ENCODE measurements at regions not wholly inside any gene's neighbourhood (a gene's known extent, or its start where the extent isn't known, plus 50 kb on each side); places are given as distances from the start of the nearest gene placed in this dataset.

DNA sequence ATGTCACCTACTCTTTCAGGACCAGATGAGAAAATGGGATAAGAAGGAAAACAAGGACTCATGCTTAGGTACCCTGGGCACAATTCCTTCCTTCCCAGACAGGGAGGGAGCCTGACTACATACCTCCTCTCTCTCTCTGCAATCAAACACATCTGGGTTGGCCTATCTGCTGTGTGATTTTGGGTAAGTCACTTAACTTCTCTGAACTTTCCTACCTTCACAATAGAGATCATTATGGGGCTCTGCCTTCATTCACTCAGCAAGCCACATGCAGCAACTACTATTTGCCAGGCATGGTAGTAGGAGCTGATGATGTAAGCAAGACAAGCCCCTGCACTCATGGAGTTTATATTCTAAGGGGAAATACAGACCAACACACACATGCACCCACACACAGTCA is 251.2 kb downstream of the SHQ1 start:
- DNase-seq (ENCODE audit: extremely low spot score, insufficient read length, low read depth) = no peak
- no peak for FAIRE-seq

DNA sequence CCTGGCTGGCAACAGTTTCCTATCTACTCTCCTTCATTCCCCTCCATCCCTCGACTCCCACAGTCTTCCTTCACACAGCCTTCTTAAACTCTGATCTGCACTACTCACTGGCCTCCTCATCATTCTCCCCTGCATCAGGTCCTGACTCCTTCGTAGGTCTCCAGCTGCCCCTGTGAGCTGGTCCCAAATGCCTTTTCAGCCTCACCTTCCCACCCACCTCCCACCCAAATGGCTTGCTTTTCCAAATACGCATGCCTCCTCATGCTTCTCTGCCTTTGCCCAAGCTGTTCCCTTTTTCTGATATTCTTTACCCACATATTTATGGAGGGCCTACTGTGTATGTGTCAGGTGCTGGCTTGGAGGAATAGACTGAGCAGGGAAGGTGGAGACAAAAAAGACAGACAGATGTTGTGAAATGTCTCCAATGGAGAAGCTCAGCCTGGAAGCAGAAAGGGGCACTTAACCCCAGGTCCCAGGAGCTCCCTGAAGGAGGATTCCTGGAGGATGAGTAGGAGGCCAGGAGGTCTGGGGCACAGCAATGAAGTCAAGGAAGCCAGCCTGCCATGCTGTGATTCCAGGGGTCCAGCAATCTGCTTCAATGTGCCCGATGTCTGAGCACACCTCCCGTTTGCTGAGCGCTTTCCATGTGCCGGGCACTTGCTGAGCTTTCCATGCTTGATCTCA is 252.2 kb downstream of the SHQ1 start:
- no peak for FAIRE-seq
- DNase-seq (ENCODE audit: extremely low spot score, insufficient read length, low read depth) = no peak

DNA sequence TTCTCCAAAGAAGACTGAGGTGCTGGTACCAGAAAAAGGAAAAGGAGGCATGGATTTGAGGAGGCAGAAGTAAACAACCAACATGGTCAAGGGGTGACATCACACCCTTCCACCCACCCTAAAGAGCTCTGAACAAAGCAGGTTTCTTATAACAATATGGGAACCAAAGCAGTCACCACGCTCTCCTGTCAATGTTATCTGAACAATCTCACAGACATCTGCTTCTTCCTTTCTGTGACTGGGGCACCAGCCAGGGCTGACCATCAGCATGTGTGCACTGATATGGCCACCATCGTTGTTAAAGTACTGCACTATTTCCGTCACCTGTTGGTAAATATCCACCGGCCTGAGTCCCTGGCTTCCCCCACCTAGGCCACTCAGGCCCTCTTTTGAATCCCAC is 252.9 kb downstream of the SHQ1 start:
- FAIRE-seq (no peak), DNase-seq (ENCODE audit: extremely low spot score, insufficient read length, low read depth) (no peak)

DNA sequence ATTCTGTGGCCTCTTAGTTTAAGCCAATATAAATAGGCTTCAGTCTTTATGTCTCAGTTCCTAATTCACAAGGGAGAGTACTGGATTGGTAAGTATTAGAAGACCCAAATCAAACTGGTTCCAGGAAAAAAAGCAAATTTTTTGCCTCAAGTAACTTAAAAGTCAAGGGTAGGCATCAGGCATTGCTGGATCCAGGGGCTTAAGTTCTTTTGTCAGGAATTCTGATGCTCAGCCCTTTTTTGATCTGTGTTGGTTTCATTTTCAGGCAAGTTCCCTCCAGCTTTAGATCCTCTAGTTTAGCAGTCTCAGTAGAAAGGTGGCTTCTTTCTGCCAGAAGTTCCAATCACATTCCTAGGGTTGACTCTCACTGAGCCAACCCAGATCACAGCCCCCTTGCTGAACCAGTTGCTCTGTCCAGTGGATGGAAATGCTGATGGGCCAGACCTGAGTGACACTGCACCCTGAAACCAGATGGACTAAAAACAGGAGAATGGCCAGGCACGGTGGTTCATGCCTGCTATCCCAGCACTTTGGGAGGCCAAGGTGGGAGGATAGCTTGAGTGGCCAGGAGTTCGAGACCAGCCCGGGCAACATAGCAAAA is 253.5 kb downstream of the SHQ1 start:
- no peak for FAIRE-seq

DNA sequence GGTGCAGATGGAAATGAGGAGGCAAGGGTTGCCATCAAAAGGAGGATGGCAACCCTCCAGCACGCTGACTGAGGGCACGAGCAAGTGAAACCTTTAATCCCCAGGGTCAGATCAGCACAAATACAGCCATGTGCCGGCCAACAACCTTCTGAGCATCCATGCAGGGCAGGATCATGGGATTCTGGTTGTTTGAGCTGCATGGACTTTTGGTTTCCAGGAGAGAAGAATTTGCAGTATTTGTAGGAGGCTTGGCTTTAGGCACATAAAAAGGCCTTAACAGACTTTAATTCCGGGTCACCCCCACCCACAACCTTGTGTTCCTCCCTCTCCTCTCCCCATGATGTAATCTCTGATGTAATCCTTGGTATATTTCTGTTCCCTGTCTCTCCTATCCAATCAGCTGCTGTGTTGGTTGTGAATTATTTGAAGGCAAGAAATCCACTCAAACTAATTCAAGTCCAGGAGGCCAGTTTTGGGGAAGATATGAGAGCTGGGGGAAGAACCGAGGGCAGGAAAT is 254.3 kb downstream of the SHQ1 start:
- DNase-seq (ENCODE audit: extremely low spot score, insufficient read length, low read depth) (no peak), FAIRE-seq (no peak)

More for the DNA sequence above, 253.5 kb downstream of the SHQ1 start:
- no peak for DNase-seq (ENCODE audit: extremely low spot score, insufficient read length, low read depth)

DNA sequence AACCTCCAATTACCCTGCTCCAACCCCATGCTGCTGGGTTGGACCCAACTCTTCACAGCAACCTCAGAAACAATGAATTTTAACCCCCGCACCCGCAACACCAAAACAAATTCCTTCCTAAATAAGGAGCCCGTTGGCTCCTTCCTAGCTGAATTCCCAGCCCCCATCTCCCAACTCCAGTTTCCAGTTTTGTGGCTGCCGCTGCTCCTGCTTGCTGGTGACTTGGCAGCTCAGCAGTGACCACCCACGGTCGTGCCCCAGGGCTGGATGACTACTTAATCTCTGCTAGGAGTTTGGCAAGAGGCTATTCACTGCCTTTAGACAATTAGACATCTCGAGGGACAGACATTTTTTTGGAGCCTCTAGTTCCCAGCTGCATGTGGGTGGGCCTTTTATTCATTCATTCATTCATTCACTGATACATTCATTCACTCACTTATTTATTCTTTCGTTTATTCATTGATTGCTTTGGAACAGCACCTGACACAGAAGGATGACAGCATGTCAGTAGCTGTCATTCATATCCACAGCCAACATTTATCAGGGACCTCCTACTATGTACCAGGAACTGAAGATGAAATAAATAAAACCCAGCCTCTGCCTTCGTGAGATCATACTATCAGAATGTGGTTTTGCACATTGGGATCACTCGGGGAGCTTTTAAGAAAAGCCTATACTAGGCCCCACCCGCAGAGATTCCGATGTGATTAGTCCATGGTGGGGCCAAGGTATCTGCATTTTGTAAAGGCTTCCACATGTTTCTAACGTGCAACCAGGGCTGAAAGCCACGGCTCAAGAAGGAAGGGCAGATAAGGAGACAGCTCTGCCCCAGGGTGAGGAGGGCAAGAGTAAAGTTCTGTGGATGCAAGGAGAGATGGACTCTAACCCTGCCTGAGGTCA is 256.5 kb downstream of the SHQ1 start:
- FAIRE-seq (no peak), DNase-seq (ENCODE audit: extremely low spot score, insufficient read length, low read depth) (no peak)

DNA sequence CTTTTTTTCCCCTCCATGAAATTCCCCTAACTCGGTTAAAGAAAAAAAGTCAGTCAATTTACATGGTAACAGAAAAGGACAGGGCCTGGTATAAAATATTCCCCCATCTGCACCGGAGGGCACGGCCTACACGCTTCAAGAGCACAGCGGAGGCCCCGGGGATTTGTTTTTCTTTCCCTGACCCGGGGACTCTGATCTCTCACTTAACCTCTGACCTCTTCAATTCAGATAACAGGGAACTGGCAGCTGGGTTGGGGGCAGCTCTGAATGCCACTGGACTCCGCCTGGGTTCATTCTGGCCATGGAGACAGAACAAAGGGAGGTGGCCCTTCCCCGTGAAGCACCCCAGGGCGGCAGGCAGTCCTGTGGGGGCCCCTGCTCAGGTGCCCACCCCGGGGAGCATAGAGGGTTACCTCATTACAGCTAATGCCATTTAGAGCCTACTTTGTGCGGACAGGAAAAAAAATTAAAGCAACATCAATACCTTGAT is 257.5 kb downstream of the SHQ1 start:
- DNase-seq (ENCODE audit: extremely low spot score, insufficient read length, low read depth) = no peak
- FAIRE-seq = no peak

DNA sequence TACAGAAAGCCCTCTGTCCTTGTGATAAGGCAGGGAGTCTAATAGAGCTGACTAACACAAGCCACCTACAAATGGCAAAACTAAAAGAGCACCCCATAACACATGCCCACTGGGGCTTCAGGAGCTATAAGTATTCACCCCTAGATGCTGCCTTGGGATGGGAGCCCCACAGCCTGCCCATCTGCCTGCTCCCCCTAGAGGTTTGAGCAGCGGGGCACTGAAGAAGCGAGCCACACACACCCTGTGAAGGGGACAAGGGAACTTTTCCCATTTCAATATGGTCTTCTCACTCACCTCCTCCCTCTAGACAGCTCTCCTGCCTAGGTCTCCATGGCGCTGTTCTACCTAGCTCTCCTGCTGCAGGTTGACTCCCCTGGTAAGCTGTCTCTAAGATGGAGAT is 261.0 kb downstream of the SHQ1 start:
- FAIRE-seq (no peak), DNase-seq (ENCODE audit: extremely low spot score, insufficient read length, low read depth) (no peak)

DNA sequence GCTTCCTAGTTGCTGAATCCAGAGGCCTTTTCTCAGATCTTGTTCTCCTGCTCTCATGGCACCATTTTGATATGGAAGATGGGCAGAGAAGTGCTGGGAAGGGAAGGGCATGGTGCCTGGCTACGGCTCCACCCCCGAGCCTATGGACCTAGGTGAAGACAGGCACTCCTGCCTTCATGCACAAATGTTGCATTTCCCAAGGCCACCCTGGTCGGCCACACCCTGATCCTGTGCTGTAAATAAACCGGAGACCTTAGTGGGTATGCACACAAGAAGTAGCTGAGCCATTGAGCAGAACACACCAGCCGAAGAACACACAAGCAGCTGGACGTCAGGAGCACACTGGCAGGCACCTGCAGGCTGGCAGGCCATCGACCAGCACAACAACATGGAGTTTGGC is 261.6 kb downstream of the SHQ1 start:
- DNase-seq (ENCODE audit: extremely low spot score, insufficient read length, low read depth) (no peak), FAIRE-seq (no peak)

DNA sequence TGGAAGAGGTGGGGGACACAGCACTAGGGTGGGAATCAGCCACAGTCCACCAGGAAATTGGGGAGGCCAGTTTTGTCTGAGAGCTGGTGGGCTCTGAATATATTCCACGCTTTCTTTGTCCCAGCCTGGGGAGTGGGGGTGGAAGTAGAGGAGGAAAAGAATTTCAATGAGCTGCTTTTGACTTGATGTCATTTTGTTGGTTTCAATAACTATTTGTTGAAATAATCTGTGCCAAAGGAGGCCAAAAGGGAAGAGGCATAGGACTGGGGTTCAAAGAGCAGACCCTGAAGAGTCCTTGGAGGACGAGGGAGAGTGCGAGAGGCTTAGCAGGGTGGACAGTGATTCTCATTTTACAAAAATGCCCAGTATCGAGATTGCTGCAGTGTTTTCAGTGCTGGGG is 262.3 kb downstream of the SHQ1 start:
- no peak for FAIRE-seq
- no peak for DNase-seq (ENCODE audit: extremely low spot score, insufficient read length, low read depth)

DNA sequence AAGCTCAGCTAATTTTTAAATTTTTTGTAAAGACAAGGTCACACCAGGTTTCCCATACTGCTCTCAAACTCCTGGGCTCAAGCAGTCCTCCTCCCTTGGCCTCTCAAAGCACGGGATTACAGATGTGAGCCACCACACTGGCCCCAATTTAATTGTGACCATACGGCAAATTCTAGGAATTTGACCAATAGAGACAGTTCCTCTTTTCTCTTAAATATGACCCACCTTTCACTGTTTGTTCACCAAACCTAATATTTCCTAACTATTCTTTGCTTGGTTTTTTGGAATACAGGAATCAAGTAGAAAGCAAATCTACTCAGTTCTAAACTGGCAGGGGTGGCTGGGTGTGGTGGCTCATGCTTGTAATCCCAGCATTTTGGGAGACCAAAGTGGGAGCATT is 264.0 kb downstream of the SHQ1 start:
- no peak for DNase-seq (ENCODE audit: extremely low spot score, insufficient read length, low read depth)
- no peak for FAIRE-seq

DNA sequence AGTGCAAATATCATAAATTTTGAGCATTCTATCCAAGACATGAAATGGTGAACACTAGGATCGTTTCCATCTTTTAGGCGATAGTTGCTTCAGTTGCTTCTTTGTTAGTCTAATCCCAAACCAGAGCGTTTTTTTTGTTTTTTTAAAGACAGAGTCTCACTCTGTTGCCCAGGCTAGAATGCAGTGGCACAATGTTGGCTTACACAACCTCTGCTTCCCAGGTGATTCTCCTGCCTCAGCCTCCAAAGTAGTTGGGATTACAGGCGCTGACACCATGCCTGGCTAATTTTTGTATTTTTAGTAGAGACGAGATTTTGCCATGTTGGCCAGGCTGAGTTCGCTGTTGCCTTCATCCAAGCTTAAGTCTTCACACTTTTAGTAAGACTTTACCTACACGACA is 265.3 kb downstream of the SHQ1 start:
- FAIRE-seq (no peak), DNase-seq (ENCODE audit: extremely low spot score, insufficient read length, low read depth) (no peak)

DNA sequence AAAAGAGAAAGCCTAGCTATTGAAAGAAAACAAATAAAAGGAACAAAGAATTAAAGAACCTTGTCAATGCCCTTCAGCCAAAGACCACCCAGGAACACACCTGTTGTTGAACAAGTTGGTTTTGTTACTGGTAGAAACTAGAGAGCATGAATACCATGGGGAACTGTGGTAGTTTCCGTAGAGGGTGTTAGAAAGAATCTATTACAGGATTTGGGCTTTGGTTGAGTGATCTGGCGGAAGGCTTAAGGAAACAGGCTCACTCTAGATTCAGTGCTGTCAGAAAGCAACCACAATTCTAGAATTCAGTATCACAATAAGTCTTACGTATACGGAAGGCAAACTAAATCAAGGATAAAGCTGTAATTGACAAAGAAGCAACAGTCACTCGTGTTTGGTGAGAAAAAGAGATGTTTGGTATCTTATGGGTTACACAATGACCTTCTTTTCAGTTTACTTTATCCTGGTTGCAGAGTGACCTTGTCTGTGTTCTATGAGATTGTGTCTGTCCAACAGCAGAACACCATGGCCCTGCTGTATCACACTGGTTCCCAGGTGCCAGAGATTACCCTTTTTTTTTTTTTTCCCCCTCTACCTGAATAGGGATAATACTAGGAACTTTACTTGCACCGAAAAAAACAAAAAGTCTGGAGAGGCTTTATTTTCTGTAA is 265.9 kb downstream of the SHQ1 start:
- peak; percentile 44 for FAIRE-seq
- DNase-seq (ENCODE audit: extremely low spot score, insufficient read length, low read depth) = peak; percentile 32

DNA sequence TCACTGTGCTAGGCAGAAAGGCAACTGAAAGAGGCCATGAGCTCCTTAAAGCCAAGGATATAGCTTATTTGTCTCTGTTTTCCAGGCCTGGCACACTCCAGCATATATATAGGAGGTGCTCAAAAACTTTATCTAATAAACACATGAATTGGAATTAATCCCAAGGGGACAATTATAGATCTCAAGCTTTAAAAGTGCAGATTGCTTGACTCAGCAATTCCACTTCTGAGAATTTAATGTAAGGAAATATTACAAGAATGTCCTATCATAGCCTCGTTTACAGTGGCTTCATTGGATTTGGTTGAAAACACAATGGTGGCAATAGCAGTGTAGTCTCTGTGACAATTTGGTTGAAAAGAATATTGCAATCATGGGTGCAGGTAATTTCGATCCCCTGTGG is 267.3 kb downstream of the SHQ1 start:
- FAIRE-seq (no peak), DNase-seq (ENCODE audit: extremely low spot score, insufficient read length, low read depth) (no peak)

DNA sequence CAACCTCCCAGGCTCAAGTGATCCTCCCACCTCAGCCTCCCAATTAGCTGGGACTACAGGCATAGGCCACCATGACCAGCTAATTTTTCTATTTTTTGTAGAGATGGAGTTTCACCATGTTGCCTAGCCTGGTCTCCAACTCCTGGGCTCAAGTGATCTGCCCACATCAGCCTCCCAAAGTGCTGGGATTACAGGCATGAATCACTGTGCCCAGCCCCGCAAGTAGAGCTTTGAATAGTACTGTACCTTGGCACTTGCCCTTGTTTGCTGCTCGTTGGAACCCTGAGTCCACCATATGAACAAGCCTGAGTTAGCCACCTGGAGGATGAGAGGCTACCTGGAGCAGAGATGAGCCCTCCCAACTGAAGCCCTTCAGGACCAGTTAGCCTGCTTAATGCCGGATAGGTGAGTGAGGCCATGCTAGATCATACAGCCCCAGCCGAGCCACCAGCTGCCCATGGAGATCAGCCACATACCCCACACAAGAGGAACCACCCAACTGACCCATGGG is 267.9 kb downstream of the SHQ1 start:
- no peak for DNase-seq (ENCODE audit: extremely low spot score, insufficient read length, low read depth)
- no peak for FAIRE-seq

DNA sequence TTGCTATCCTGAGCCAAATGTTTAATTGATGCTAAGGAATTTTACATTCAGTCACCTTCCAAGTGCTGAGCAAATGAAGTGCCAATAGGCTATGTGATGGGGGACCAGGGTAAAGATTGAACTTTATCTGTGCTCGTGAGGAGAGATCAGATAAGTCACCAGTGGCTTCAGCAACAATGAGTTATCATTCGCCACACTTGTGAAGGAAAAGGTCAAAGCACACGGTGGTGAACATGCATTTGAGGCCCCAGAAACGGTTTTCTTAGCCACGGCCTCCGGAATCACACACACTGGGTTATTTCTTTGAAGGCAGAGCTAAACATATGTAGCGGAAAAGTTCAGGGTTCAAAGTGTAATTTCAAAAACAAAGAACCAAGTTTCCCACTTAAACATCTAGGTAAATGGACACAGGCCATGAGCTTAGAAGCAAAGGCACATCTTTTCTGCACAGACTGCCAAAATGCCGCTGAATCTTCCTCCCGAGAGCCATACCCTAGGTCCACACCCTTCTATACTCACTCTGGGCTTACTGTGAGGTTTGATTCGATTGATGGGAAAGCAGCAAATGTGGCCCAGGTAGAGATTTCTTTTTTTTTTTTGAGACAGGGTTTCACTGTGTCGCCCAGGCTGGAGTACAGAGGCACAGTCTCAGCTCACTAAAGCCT is 268.5 kb downstream of the SHQ1 start:
- no peak for DNase-seq (ENCODE audit: extremely low spot score, insufficient read length, low read depth)
- no peak for FAIRE-seq

DNA sequence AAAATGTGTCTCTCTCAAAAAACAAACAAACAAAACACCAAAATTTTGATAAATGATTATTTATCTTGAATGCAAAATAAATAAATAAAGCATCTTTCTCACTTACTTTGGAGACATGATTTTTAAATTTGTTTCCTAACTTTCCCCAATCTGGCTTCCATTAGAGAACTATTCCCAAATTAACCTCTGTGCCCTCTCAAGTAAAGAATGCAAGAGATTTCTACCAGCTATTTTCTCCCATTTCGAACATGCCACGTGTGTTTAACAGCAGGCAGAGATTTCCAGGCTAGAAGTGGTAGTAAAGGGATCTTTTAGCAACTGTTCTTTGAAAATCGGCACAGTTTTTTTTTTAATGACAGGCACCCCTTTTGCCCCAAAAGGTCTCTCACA is 269.1 kb downstream of the SHQ1 start:
- no peak for FAIRE-seq
- DNase-seq (ENCODE audit: extremely low spot score, insufficient read length, low read depth) = no peak

DNA sequence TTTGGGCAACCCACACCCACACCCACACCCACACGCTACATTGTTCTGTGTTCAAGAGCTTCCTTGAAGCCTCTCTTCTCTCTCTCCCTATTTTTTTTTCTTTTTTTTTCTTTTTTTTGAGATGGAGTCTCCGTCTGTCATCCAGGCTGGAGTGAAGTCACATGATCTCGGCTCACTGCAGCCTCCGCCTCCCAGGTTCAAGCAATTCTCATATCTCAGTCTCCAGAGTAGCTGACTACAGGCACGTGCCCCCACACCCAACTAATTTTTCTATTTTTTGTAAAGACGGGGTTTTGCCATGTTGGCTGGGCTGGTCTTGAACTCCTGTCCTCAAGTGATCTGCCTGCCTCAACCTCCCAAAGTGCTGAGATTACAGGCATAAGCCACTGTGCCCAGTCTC is 271.1 kb downstream of the SHQ1 start:
- FAIRE-seq = no peak
- DNase-seq (ENCODE audit: extremely low spot score, insufficient read length, low read depth) = no peak

DNA sequence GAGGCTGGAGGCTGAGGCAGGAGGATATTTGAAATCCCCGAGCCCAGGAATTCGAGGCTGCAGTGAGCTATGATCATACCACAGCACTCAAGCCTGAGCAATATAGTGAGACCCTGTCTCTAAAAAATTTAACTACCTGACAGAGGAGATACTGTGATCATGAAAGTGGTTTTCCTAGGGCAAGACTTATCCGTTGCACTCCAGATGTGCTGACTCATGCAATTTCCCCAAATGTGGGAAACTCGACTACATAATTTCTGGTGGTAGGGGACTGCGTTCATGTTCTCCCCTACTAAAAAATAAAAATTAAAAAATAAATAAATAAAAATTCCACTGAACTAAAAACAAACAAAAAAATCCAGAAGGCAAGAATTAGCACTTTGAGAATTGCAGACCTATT is 271.7 kb downstream of the SHQ1 start:
- FAIRE-seq = no peak
- no peak for DNase-seq (ENCODE audit: extremely low spot score, insufficient read length, low read depth)

DNA sequence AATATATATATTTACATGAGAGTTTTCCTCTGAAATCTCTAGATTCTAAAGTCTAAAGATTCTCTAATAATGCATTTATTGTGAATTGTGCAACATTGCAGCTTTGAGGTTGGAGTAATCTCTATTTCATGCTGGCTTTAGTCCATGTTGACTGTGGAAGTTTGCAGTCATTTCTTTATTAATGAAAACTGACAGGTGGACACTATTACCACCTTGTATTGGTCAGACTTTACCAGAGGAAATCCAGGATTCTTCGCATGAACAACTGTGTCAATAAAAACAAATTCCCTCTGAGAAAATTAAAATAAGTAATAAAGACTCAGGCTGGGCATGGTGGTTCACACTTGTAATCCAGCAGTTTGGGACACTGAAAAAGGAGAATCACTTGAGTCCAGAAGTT is 274.1 kb downstream of the SHQ1 start:
- FAIRE-seq = no peak
- no peak for DNase-seq (ENCODE audit: extremely low spot score, insufficient read length, low read depth)

All from GM18507 (cell line).